Heart right ventricle (tissue), 16 donors: ENCODE measurements at regions not wholly inside any gene's neighbourhood (a gene's known extent, or its start where the extent isn't known, plus 50 kb on each side); places are given as distances from the start of the nearest gene placed in this dataset.

ENCODE experiments used
- ATAC-seq, 8 donors: fragments of 200-7000 bp; cut with Tn5 transposase; one replicate each; pipeline ENCODE4 v1.9.1; 2020; ENCODE audit warnings: mild to moderate bottlenecking in 8 of 8, moderate library complexity in 8 of 8, moderate number of reproducible peaks in 1 of 8
- DNase-seq, 2 donors: peaks; one replicate each; pipeline ENCODE4 v3.0.0-alpha.2; 2020
- H3K27ac ChIP-seq, 10 donors: fragments of 200-600 bp; sonication (generic) in 2 of 10; one replicate each; pipeline versions ENCODE4 v1.5.0 to v1.8.0; 2020 to 2022; ENCODE audit warnings: mild to moderate bottlenecking in 3 of 10
- H3K27me3 ChIP-seq, 7 donors: fragments of 200-600 bp; one replicate each; pipeline ENCODE4 v1.8.0; 2021 to 2022; ENCODE audit warnings: mild to moderate bottlenecking in 2 of 7
- H3K36me3 ChIP-seq, 9 donors: fragments of 200-600 bp; sonication (generic) in 1 of 9; one replicate each; pipeline versions ENCODE4 v1.5.0 to v1.8.0; 2020 to 2022; ENCODE audit warnings: mild to moderate bottlenecking in 2 of 9
- H3K4me1 ChIP-seq, 9 donors: fragments of 200-600 bp; sonication (generic) in 1 of 9; one replicate each; pipeline versions ENCODE4 v1.5.0 to v1.8.0; 2020 to 2022; ENCODE audit warnings: mild to moderate bottlenecking in 4 of 9
- H3K4me3 ChIP-seq, 10 donors: fragments of 200-600 bp; sonication (generic) in 2 of 10; one replicate each; pipeline versions ENCODE4 v1.5.0 to v1.8.0; 2020 to 2022; ENCODE audit warnings: mild to moderate bottlenecking in 7 of 10, moderate library complexity in 2 of 10
- H3K9me3 ChIP-seq, 11 donors: fragments of 200-600 bp in 10 of 11; sonication (generic) in 2 of 11; one replicate each; pipeline versions ENCODE4 v1.5.0 to v1.8.0; 2013 to 2022; ENCODE audit warnings: mild to moderate bottlenecking in 2 of 11, control low read depth in 1 of 11, moderate library complexity in 1 of 11
- WGBS, 2 donors: extraction: QIAGEN DNeasy Blood & Tissue Kit; methylation state at CpG; one replicate each; pipeline ENCODE4 v1.1.7; 2013; ENCODE audit warnings: inconsistent platforms in 1 of 2; 5-methylcytosine and 5-hydroxymethylcytosine counted together
- intact Hi-C, 10 donors: fragments of 100-400 bp; cut with DNase I; formaldehyde crosslinking; loops; one replicate each; pipeline versions ENCODE4 v1.11.1 to v1.14.2; 2022
- TF ChIP-seq, protein P1 (sequence below), 9 donors: fragments of 200-600 bp; sonication (generic) in 2 of 9; IDR thresholded peaks; one replicate each; pipeline versions ENCODE4 v1.5.0 to v1.8.0; 2021 to 2022; ENCODE audit warnings: antibody characterized with exemption in 9 of 9, mild to moderate bottlenecking in 5 of 9, moderate library complexity in 1 of 9
- donor health status: Arrhythmogenic right ventricular cardiomyopathy.
- donor health status: ischemic (EF 13 %, LVEDD 7.1; RV severe dilation, severe dysfunction).
- donor health status: healthy with polysubstance abuse.
- donor health status: DM: no; HTN: yes; CAD: no.
- donor health status: DM: no; HTN: no; CAD: no.
- donor health status: ischemic (EF 25% LVEDD 6.9; RV normal size, moderate dysfunction).
- donor health status: ischemic (EF 25% LVEDD 5.7; RV mildly dilated, moderate dysfunction).
- donor health status: healthy.
- donor health status: DM: yes; HTN: yes; CAD: no.
- donor health status: Ischemic cardiomyopathy.
- donor health status: ischemic (EF 35%, LVEDD 5.7; RV mildly dilated, moderate dysfunction).
- donor health status: nonischemic (EF 11% LVEDD 7.7; RV severe dilation, severe dysfunction).
- donor health status: DM: yes; HTN: yes; CAD: no.
- donor health status: PGD.
- donor health status: ischemic (EF 29% LVEDD 5.4; RV normal size, mild dysfunction).
- donor health status: nonischemic (EF 23%, LVEDD 6.1; RV moderate dilation, normal function).

GRCh38 chr14:40308240-40308639 is 876.0 kb upstream of the FBXO33 start:
- H3K36me3 ChIP-seq = no peaks in the 10 kb centered on the region
- DNase-seq (no peak), ATAC-seq (no peak)
- no peaks in the 10 kb centered on the region for H3K27me3 ChIP-seq
- intact Hi-C loops = no loop called here
- no peaks in the 10 kb centered on the region for H3K4me1 ChIP-seq
- H3K9me3 ChIP-seq = peaks cover 0 to 2% (median 0%) of the 10 kb centered on the region in 11 donors
- no peak overlapping the region for H3K27ac ChIP-seq
- TF ChIP-seq, protein P1, sequence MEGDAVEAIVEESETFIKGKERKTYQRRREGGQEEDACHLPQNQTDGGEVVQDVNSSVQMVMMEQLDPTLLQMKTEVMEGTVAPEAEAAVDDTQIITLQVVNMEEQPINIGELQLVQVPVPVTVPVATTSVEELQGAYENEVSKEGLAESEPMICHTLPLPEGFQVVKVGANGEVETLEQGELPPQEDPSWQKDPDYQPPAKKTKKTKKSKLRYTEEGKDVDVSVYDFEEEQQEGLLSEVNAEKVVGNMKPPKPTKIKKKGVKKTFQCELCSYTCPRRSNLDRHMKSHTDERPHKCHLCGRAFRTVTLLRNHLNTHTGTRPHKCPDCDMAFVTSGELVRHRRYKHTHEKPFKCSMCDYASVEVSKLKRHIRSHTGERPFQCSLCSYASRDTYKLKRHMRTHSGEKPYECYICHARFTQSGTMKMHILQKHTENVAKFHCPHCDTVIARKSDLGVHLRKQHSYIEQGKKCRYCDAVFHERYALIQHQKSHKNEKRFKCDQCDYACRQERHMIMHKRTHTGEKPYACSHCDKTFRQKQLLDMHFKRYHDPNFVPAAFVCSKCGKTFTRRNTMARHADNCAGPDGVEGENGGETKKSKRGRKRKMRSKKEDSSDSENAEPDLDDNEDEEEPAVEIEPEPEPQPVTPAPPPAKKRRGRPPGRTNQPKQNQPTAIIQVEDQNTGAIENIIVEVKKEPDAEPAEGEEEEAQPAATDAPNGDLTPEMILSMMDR (IDR thresholded peaks at IDR 0.05) = no peak
- H3K4me3 ChIP-seq = no peak overlapping the region
- 86 to 90% methylated on average over 3 of the region's 3 CpGs for WGBS, 2 donors

DNA sequence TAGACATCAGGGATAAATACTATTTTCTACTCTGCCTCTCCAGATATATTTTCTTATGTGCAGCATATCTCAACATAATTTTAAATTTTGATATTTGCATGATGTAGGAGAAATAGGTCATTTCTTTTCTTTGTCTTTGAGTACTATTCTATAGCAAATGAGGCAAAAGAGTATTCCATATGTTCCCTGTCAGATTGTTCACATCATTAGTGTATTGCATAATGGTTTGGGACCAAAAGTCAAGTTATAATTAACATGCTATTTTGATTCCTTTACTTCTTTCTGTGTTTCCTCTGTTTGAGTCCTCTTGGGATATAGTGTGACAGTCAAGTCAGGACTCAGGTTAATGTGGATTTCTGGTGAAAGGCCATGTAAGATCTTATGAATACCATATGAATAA is 864.6 kb upstream of the FBXO33 start:
- no peaks in the 10 kb centered on the region for H3K36me3 ChIP-seq
- ATAC-seq (no peak), DNase-seq (no peak)
- H3K4me3 ChIP-seq = no peak overlapping the region
- H3K4me1 ChIP-seq = no peaks in the 10 kb centered on the region
- TF ChIP-seq, protein P1 (IDR thresholded peaks at IDR 0.05) = no peak
- intact Hi-C loops = no loop called here
- H3K9me3 ChIP-seq = peaks cover 0 to 20% (median 4%) of the 10 kb centered on the region in 11 donors
- no peak overlapping the region for H3K27ac ChIP-seq
- no peaks in the 10 kb centered on the region for H3K27me3 ChIP-seq

DNA sequence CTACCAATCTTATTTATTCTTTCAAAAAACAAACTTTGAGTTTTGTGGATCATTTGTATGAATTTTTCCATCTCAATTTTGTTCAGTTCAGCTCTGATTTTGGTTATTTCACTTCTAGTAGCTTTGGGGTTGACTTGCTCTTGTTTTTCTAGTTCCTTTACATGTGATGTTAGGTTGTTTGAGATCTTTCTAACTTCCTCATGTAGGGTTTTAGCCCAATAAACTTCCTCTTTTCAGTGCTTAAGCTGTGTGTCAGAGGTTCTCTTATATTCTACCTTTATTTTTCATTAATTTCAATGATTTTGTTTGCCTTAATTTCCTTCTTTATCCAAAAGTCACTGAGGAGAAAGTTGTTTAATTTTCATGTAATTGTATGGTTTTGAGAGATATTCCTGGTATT is 860.4 kb upstream of the FBXO33 start:
- H3K4me1 ChIP-seq = no peaks in the 10 kb centered on the region
- no peak overlapping the region for H3K4me3 ChIP-seq
- peaks cover 0 to 42% (median 4%) of the 10 kb centered on the region in 11 donors for H3K9me3 ChIP-seq
- TF ChIP-seq, protein P1 (IDR thresholded peaks at IDR 0.05) = no peak
- no peak overlapping the region for H3K27ac ChIP-seq
- intact Hi-C loops = no loop called here
- no peaks in the 10 kb centered on the region for H3K27me3 ChIP-seq
- DNase-seq = no peak
- no peak for ATAC-seq
- H3K36me3 ChIP-seq = no peaks in the 10 kb centered on the region

DNA sequence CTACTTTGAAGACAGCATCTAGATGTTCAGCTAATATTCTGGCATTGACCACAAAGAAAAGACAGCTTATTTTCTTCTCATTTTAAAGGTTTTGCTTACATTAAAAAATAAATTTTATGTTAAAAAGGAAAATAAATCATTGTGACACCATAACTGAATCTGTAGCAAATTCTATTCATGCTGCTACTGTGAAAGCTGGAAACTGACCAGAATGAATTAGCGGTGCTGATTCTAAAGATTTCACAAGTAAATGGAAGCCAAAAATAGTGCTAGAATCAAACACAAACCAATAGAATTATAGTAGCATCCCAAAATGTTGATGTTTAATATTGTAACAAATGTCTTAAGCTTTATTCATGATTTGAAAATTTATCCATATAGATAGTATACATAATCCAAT is 850.0 kb upstream of the FBXO33 start:
- TF ChIP-seq, protein P1 (IDR thresholded peaks at IDR 0.05) = no peak
- intact Hi-C loops = no loop called here
- Histone ChIP-seq H3K9me3 (peaks cover 0 to 5% (median 0%) of the 10 kb centered on the region in 11 donors), H3K36me3 (no peaks in the 10 kb centered on the region), H3K27ac (no peak overlapping the region), H3K27me3 (no peaks in the 10 kb centered on the region), H3K4me3 (no peak overlapping the region), H3K4me1 (no peaks in the 10 kb centered on the region)
- WGBS, 2 donors = 81 to 86% methylated on average over 1 of the region's 1 CpG
- ATAC-seq (no peak), DNase-seq (no peak)

DNA sequence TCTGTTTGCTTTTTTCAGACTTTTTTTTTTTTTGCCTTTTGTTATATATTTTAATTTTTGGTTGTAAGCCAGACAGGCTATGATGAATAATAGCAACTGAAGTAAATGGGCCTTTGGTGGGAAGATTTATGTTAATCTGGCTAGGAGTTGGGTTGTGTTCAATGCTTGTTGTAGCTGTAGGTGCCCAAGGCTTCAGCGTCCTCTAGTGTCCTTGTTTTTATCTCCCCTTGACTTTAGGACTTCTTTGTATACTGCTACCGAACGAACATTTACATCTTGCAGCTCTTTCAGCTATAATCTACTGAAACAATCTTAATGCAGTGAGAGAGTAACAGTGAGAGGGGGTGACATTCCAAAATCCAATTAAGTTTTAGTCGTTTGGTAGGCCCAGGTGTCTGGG is 848.4 kb upstream of the FBXO33 start:
- Histone ChIP-seq H3K36me3 (no peaks in the 10 kb centered on the region), H3K27ac (no peak overlapping the region), H3K4me3 (no peak overlapping the region), H3K9me3 (no peaks in the 10 kb centered on the region), H3K27me3 (no peaks in the 10 kb centered on the region), H3K4me1 (no peaks in the 10 kb centered on the region)
- TF ChIP-seq, protein P1 (IDR thresholded peaks at IDR 0.05) = no peak
- ATAC-seq (no peak), DNase-seq (no peak)
- WGBS, 2 donors = 67 to 75% methylated on average over 4 of the region's 4 CpGs
- intact Hi-C loops = no loop called here
